Epithelial cell of esophagus (primary cell): ENCODE measurements at regions not wholly inside any gene's neighbourhood (a gene's known extent, or its start where the extent isn't known, plus 50 kb on each side); places are given as distances from the start of the nearest gene placed in this dataset.

Experiments
- DNase-seq: peaks from one replicate; pipeline ENCODE4 v3.0.0; 2010; ENCODE audit warnings: low read depth
- H3K4me3 ChIP-seq: 2 replicates; pipeline ENCODE4 v1.5.1; 2011; ENCODE audit warnings: mild to moderate bottlenecking, low read length, control low read depth
- TF ChIP-seq, protein P1 (sequence below): IDR thresholded peaks from 2 replicates; pipeline ENCODE4 v1.5.1; 2011; ENCODE audit warnings: low read depth, mild to moderate bottlenecking, low read length, control low read depth, inconsistent platforms; ENCODE audit not compliant: insufficient read depth; ENCODE audit errors: missing control alignments

DNA sequence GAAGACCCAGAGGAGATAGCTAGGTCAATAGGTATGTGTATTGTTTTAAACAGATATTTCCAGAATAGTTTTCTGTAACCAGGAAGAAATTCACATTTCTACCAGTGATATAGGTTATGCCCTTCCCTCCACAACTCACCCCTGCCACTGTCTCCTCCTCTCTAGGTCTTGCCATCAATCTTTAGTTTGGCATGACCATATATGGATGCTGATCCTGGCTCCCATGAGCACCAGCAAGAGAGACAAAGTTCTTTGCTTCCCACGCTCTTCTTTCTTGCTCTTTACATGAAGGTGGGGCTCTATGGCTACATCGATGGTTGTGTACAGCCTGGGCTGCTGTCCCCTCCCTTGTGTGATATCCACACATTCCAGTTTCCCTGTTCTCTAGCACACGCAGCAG, 459.4 kb upstream of the ID4 start:
- H3K4me3 ChIP-seq: no peak overlapping the region
- TF ChIP-seq, protein P1, sequence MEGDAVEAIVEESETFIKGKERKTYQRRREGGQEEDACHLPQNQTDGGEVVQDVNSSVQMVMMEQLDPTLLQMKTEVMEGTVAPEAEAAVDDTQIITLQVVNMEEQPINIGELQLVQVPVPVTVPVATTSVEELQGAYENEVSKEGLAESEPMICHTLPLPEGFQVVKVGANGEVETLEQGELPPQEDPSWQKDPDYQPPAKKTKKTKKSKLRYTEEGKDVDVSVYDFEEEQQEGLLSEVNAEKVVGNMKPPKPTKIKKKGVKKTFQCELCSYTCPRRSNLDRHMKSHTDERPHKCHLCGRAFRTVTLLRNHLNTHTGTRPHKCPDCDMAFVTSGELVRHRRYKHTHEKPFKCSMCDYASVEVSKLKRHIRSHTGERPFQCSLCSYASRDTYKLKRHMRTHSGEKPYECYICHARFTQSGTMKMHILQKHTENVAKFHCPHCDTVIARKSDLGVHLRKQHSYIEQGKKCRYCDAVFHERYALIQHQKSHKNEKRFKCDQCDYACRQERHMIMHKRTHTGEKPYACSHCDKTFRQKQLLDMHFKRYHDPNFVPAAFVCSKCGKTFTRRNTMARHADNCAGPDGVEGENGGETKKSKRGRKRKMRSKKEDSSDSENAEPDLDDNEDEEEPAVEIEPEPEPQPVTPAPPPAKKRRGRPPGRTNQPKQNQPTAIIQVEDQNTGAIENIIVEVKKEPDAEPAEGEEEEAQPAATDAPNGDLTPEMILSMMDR: no peak
- no peak for DNase-seq

DNA sequence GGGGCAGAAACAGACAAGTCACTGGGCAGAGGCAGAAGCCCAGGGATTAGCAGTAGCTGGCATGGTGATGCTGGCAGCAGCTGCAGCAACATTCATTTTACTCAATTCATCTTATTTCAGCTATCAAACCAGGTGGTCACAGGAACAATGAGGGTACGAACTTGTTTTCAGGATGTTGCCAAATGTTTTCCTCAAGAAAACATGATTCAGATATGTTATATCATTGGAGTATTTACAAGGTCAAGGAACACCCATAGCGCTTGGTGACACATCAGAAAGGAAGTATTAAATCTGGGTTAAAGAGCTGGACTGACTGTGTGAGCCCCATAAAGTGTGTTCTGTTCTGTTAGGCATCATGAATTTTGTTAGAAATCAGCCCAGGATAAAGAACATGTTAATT, 456.9 kb upstream of the ID4 start:
- no peak overlapping the region for H3K4me3 ChIP-seq
- peak; percentile 71 for DNase-seq

DNA sequence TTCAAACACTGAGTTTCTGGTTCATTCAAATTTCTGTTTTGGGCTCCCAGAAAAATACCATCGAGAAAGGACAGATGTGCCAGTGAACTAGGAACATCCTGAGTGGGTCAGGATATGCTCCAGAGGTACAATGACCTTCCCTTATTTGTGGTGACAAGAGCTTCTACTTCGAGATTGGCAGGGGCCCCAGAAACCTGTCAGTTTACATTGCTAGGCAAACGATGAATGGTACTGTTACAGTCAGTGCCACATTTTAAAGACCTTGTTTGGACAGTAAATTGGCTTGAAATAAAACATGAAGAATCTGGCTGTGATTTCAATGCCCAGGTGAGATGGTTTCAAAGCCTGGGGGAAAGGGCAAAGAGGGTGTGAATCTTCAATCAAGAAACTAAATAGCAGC, 454.5 kb upstream of the ID4 start:
- H3K4me3 ChIP-seq: no peak overlapping the region
- TF ChIP-seq, protein P1: no peak
- no peak for DNase-seq

More for the DNA sequence above, 456.9 kb upstream of the ID4 start:
- TF ChIP-seq, protein P1: no peak

DNA sequence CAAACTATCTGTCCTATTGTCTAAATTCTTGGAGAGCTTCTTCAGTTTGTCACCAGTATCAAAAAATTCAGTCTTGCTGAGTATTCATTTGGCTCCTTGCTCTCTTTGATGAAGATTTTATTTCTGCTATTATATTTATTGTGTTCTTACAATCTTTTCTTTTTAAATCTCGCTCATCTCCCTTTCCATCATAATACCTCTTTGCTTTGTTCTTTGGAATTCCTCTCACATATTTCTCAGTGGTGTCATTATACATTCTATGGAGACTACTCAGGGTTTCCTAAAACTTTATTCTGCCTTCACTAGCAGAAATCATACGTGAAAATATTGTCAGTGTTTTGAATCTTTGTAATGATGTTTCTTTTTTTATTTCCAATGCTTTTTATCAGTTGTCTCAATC, 445.2 kb upstream of the ID4 start:
- no peak overlapping the region for H3K4me3 ChIP-seq
- DNase-seq: no peak
- TF ChIP-seq, protein P1: no peak

DNA sequence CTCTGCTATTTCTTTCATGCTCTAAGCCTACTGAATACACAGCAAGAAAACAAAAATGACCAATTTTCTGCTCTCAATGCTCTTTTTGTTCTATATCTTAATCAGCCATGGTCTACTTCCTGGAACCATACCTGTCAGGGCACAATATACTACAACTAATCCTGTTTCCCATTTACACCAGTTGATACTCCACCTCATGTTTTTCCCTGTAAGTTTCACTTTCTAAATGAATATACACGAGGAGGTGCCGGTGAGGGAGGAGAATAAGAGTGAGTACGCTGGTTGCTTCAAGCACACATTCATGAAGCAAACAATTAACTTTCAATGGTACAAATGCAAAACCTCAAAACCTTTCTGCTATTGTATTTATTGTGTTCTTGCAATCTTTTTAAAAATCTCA, 443.1 kb upstream of the ID4 start:
- DNase-seq: no peak
- TF ChIP-seq, protein P1: no peak
- no peak overlapping the region for H3K4me3 ChIP-seq

DNA sequence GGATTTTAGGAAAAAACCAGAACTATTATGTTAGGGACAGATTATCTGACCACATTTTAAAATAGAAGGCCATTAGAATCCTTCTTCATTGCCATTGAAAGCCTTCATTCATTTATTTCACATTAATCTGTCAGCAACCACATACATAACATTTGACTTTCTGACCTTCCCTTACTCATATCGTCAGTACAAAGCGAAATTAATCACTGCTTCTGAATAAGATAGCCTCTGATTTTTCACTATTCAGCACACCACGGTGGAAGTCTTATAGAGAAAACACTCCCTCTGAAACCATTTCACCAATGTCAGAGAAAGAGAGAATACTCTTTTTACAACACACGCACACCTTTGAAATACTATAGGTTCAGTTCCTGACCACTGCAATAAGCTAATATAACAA, 442.5 kb upstream of the ID4 start:
- DNase-seq: no peak
- TF ChIP-seq, protein P1: no peak
- H3K4me3 ChIP-seq: no peak overlapping the region

DNA sequence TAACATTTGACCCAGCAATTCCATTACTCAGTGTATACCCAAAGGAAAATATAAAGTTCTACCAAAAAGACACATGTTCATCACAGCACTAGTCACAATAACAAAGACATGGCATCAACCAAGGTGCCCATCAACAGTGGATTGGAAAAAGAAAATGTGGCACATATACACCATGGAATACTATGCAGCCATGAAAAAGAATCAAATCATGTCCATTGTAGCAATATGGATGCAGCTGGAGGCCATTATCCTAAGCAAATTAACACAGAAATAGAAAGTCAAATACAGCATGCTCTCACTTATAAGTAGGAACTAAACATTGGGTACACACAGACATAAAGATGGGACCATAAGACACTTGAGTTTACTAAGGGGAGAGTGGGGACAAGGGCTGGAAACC, 441.9 kb upstream of the ID4 start:
- TF ChIP-seq, protein P1: no peak
- H3K4me3 ChIP-seq: no peak overlapping the region
- DNase-seq: no peak
